COR-L47 (cell line): ENCODE measurements at regions not wholly inside any gene's neighbourhood (a gene's known extent, or its start where the extent isn't known, plus 50 kb on each side); places are given as distances from the start of the nearest gene placed in this dataset.
"Not testable (repeated sequence)": the region's sequence is repeated elsewhere in the genome, so short reads cannot be mapped to it uniquely, and the experiment has no call there.

Experiments used
- DNase-seq: peaks from one replicate; lab custom pipeline; 2025; lab: John Stamatoyannopoulos, UW

DNA sequence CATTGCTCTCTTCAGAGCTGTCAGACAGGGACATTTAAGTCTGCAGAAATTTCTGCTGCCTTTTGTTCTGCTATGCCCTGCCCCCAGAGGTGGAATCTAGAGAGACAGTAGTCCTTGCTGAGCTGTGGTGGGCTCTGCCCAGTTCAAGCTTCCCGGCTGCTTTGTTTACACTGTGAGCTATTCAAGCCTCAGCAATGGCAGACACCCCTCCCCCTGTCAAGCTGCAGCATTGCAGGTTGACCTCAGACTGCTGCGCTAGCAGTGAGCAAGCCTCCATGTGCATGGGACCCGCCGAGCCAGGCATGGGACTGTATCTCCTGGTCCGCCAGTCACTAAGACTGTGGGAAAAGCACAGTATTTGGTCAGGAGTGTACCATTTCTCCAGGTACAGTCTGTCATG, 53.6 kb upstream of the MAPK10 start:
- not testable (repeated sequence) for DNase-seq

DNA sequence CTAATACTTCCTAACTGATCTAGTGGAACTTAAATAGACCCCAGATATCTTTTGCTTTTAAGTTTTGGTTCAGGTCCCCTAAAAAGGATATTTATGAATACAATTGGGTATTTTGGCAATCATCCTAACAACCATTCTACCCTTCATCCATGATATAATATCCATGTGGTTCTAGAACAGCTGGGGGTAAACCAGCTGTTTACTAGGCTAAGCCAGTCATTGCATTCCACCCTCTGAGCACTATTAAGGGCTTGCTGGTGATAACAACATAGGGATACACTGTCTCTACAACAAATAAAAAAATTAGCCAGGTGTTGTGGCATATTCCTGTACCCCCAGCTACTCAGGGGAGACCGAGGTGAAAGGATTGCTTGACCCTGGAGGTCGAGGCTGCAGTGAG, 54.8 kb upstream of the MAPK10 start:
- no peak for DNase-seq

DNA sequence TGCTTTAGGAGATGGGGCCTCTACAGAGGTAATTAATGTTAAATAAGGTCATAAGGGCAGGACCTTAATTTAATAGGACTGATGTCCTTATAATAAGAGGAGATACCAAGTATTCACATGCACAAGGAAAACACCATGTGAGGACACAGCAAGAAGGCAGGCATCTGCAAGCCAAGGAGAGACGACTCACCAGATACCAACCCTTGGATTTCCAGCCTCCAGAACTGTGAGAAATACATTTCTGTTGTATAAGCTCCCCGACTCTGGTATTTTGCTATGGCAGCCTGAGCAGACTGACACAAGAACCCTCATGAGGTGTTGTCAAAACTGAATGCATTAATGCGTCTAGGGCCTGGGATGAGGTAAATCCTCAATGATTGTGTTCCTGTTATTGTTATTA, 56.2 kb upstream of the MAPK10 start:
- DNase-seq: no peak

DNA sequence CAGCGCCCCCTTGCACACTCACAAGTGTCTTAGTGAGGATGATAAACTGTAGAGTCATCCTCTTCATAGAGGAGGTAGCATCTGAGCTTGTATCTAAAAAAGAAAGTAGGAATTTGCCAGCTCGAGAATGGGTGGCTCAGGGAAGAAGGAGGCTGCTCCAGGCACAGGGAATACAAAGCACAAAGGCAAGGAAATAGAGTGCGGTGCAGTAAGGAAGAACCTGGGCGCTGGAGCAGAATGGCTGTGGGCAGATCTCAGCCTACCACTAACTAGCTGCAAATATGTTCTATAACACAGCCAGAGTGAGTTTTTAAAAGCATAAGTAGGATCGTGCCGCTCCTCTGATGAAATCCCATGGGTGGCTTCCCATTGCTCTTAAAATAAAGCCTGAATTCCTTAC, 61.6 kb upstream of the MAPK10 start:
- no peak for DNase-seq

DNA sequence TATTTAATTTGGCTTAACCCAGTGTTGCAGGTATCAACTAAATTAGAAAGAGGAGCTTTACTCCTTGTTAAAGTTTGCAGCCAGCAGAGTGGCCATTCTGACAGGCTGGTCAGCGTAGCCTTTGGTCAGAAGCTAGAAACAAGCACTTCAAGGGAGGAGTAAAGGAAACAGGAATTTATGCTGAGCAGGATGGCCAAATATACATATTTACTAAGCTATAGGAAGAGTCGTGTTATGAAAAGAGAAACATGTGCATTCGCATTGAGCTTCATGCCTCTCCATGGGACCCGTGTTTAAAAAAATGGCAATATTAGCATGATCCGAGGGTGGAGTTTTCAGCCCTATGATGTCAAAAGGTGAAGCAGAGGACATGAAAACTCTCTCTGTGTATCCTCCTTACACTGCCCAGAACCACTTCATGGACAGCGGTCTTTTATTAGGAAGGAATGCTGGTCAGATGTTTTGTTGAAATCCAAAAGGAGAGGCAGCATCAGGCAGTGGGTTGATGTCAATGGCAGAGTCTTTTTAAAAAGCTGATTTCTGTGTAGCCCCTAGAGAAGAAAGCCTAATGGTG, 71.8 kb upstream of the MAPK10 start:
- no peak for DNase-seq

DNA sequence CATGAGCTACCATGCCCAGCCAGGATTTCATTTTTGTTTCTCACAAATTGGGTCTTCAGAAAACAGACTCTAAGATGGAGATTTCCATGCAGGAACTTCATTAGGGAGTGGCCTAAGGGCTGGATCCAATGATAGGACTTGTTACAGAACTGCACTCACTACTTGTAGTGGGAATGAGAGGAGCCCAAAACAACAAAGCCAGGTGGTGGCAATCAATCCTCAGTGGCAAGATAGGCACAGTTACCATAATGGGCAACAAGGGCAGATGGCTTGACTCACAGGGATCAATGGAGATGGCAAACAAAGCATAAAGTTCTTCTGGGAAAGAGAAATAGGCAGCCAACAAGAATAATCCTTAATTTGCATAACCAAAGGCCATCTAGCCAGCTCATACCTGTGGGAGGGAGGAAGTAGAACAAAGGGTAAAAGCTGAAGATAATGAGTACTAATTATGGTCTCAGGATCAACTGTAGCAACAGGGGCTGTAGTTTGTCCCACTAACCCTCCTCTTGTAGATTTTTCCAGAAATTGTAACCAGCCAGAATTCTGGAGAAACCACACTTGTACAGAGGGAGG, 72.8 kb upstream of the MAPK10 start:
- peak; percentile 39 for DNase-seq

DNA sequence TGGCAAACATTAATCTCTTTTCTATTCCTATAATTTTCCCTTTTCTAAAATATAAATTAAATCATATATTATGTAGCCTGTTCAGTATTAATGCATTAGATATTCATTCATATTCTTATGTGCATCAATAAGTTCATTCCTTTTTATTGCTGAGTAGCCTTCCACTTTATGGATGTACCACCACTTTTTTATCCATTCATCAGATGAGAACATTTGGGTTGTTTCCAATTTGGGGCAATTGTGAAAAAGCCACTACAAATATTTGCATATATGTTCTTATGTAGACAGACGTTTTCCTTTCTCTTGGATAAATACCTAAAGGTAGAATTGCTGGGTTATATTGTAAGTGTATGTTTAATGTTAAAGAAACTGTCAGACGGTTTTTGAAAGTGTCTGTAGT, 79.4 kb upstream of the MAPK10 start:
- no peak for DNase-seq

DNA sequence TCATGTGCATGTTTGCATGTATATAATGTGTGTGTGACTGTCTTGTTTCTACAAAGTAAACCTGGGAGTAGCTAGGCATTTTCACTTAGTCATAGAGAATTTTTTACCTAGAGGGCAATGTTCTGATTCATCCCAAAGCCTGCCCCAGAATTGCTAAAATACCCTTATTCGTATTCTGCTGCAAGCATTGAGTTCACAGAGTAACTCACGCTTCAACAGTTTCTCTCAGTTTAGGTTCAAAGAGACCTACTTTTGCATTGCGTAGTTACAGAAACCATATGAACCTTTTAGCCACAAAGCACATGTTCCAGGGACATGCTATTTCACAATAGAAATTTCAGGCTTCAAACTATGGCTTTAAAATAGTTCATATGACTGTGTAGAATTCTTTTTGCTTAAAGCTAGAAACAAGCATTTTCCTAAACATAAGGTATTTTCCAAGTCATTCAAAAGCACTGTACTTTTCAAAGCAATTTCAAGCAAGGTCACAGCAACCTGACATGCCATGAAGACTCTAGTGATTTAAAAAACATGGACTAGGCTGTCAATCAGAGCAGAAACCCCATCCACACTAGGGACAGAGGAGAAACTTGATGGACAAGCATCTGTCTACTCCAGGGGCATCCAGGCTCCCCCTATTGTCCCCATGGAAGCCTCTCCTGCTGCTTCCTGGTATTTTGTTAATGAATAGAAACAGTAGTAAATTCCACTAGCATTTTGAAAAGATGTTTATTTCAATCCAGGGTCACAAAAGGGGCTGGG, 81.5 kb upstream of the MAPK10 start:
- no peak for DNase-seq

DNA sequence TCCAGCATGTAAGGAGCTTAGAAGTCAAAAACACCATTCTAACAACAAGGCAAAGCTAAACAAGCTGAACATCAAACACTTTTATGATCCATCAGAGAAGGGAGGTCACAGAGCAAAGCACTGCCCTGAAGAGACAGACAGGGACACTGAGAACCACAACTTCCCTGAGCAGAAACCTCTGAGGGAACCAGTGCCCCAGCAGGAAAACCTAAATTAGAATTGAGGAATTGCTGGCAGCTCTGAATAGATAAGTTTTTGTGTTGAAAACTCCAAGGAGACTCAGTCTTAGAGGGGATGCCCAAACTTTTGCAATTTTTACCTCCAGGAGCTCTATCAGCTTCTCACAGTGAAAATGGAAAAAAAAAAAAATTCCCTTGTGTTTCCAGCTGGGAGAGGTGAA, 83.0 kb upstream of the MAPK10 start:
- no peak for DNase-seq

DNA sequence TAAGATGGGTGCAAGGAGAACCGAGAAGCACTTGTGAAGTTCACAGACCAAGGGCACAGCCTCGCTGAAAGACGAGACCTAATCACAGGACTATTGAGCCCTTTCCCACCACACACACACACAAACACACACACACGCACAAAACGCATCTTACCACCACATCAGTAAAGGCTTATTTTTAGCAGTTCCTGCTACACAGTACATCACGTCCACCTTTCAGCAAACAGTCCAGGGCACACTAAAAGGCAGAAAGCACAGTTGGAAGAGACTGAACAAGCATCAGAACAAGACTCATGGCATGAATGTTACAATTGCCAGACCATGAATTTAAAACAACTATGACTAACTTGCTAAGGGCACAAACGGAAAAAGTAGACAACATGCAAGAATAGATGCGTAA, 83.6 kb upstream of the MAPK10 start:
- DNase-seq: no peak

DNA sequence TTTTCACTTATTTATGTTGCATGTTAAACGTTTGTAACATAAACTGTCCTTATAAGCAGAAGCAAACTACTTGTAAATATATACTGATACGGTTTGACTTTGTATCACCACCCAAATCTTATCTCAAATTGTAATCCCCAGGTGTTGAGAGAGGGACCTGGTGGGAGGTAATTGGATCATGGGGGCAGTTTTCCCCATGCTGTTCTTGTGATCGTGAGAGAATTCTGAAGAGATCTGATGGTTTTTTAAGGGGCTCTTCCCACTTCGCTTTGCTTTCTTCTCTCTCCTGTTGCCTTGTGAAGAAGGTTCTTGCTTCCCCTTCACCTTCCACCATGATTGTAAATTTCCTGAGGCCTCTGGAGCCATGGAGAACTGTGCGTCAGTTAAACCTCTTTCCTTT, 87.1 kb upstream of the MAPK10 start:
- DNase-seq: no peak

DNA sequence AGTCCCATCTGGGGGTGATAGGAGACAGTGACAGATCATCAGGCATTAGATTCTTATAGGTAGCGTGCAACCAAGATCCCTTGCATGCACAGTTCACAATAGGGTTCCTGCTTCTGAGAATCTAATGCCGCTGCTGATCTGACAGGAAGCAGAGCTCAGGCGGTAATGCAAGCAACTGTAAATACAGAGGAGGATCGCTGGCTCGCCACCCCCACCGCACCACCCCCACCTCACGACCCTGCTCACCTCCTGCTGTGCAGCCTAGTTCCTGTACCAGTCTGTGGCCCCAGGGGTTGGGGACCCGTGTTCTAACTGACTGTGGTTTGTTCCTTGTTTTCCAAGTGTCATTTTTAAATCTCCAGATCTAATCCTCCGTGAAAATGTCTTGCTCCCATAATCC, 89.0 kb upstream of the MAPK10 start:
- no peak for DNase-seq

DNA sequence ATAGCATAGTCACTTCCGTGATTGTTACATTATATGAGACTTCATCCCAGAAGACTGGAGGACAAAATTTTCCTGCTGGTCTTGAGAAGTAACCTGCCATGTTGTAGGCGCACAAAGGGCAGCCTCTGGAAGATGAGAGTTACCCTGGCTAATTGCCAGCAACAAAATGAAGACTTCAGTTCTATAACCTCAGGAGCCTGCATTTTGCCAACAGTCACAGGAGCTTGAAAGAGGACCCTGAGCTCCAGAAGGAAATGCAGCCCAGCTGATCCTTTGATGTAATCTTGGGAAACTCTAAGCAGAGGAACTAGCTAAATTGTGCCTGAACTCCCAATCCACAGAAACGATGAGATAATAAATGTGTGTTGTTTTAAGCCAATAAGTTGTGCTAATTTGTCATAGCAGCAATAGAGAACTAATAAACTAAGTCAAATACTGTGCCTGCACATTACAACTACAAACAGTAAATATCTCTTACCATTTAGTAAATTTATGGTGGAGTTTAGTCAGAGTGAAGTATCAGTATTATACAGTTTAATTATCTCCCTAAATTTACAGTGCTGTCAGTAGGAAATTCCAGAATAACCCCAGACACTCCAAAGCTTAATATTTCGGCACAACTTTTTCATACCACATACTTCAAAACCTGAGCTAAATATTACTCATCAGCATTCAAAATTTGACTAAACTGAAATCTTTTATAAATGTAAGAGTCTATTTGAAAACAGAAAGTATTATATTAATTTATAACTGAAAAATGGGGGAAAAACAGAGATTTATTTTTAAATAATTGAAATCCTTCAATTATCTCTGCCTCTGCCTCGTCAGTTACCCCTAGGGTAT, 90.1 kb upstream of the MAPK10 start:
- no peak for DNase-seq

DNA sequence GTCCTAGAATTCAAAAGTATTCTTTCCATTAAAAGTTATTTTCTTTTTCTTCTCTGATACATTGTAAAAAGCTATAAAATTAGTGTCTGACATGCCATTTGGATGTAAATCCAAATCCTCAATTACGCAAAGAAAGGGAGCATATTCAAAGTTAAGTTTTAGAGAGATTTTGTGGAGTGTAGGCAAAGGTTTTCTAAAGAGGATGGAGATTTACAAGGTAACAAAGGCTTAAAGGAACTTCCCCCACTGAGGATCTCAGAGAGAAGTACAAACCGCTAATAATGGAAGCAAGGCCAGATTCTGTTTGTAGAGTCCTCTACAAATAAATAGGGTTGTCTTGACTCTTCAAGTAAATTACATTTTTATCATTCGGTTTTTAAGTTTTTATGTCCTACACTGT, 91.0 kb upstream of the MAPK10 start:
- no peak for DNase-seq

DNA sequence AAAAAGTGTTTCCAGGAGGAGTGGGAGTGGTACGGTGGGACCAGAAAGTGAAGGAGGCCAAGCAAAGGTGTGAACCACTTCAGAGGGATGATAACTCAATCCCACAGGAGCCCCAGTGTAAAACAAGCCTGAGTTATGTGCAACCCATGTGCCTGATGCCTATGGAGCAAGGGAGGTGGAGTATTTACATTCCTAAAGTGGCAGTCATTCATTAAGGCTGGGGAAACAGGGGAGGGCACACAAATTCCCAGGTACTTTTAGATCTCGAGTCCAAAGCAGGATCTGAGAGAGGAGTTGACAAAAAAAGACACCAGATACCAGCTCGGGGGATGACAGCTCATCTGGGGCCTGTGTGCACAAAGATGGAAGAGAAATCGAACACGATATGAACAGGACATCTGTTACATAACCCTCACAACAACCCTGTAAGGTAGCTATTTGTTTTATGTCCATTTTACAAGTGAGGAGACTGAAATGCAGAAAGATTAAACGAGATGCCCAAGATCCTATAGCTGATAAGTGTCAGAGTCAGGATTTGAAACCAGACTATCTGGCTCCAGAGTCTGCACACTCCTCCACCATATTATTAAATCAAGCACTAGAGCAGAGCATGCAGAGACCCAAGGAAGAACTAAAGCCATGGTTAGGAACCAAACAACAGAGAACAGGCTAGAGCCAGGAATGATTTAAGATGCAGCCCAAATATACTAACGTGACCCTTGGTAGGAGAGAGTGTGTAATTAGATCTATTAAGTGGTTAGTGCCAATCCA, 91.9 kb upstream of the MAPK10 start:
- no peak for DNase-seq

DNA sequence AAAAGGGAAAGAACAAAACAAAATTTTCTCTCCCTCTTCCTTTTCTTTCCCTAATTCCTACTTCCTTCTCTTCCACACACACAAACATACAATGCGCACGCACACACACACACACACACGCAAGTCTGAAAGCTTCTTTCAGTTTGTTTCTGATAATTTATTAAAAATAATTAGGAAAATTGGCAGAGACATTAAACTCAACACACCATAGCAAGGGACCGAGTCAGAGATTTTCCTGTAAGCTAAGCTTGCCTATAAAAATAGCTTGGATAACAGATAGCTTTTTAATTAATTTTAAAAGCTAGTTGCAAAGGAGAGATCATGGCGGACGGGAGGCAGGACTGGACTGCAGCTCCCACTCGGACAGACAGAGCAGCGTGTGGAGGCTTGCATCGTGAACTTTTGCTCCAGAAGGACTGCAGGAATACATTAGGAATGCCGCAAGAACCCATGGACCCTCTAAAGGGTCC, 92.6 kb upstream of the MAPK10 start:
- DNase-seq: no peak

DNA sequence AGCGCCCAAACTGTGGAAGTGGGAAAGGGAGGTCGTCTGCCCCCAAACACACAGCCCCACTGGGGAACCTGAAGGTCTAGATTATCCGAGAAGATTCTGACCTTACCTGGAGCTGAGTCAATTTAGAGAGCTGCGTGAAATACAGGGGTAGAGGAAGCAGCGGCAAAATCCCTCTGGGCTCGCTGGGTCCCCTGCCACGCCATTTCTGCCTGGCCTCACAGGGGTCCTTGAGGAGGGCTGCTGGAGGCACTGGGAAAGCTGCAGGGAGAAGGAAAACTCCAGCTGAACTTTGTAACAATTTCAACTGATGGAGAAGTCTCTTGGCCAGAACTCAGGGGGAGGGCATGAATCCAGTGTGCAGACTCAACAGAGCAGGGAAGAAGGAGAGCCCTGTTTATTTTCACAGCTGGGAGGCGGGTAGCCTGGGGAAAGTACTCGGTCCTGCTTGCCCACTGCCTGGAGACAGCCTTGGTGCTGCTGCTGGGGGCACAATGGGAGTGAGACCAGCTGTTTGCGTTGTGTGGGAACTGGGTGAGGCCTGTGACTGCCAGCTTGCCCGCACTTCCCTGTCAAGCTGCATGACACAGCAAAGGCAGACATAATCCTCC, 93.2 kb upstream of the MAPK10 start:
- DNase-seq: no peak

DNA sequence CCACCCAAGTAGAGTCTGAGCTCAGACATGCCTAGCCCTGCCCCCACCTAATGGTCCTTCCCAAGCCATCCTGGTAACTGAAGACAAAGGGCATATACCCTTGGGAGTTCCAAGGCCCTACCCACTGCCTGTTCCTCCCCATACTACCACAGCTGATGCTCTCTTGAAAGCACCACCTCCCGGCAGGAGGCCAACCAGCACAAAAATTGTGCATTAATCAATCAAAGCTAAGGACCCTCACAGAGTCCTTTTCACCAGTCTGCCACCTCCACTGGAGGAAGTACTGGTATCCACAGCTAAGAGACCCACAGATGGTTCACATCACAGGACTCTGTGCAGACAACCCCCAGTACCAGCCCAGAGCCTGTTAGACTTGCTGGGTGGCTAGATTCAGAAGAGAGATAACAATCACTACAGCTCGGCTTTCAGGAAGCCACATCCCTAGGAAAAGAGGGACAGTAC, 93.8 kb upstream of the MAPK10 start:
- not testable (repeated sequence) for DNase-seq

DNA sequence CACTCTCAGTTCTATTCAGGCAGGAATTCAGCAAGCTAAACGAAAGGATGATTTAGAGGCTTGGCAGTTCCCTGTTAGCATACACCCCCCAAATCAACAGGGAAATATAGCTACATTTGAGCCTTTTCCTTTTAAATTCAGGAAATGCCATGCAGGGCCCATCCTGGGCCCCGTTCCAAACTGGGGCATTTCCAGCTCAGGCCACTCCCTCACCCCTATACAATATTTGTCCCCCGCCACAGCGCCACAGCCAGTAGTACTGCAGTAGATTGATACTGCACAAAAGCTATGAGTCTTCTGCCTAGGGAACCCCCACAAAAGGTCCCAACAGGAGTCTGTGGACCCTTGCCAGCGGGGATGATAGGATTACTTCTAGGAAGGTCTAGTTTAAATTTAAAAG, 102.0 kb upstream of the MAPK10 start:
- DNase-seq: no peak

DNA sequence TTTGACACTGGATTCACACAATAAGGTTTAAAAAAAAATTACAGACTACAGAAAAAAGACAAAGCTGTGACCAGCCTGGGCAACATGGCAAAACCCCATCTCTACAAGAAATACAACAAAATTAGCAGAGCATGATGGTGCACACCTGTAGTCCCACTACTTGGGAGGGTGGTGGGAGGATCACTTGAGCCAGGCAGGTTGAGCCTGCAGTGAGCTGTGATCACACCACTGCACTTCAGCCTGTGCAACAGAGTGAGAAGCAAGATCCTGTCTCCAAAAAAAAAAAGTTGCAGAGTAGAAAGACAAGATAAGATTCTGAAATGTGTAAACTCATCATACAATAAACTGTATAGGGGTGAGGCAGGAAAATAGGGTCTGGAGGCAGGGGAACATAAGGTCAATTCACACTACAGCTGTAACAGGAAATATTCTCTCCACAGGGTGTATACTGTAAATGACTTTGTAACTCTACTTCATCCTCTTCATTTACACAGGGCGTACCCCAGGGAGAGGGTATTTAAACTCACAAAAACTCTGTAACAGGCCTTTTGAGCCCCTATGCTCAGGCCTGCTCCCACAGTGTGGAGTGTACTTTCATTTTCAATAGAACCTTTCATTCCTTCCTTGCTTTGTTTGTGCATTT, 112.6 kb upstream of the MAPK10 start:
- DNase-seq: no peak

DNA sequence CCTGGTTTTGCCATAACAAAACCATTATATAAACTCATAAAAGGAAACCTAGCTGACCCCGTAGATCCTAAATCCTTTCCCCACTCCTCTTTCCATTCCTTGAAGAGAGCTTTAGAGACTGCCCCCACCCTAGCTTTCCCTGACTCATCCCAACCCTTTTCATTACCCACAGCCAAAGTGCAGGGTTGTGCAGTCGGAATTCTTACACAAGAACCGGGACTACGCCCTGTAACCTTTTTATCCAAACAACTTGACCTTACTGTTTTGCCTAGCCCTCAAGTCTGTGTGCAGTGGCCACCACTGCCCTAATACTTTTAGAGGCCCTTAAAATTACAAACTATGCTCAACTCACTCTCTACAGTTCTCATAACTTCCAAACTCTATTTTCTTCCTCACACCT, 116.0 kb upstream of the PTPN13 start:
- not testable (repeated sequence) for DNase-seq
